Peyer's patch (tissue), 4 donors: ENCODE measurements at regions not wholly inside any gene's neighbourhood (a gene's known extent, or its start where the extent isn't known, plus 50 kb on each side); places are given as distances from the start of the nearest gene placed in this dataset.

Experiments used
- DNase-seq, 3 donors: peaks; one replicate each; pipeline ENCODE4 v3.0.0-alpha.2; 2017 to 2019
- H3K27ac ChIP-seq, 4 donors: fragments of 200-600 bp; sonication (generic); one replicate each; pipeline ENCODE4 v1.5.1; 2016 to 2019
- H3K27me3 ChIP-seq, 2 donors: fragments of 200-600 bp; sonication (generic); one replicate each; pipeline ENCODE4 v1.5.1; 2019
- H3K36me3 ChIP-seq, 3 donors: fragments of 200-600 bp; sonication (generic); one replicate each; pipeline ENCODE4 v1.5.1; 2016 to 2019
- H3K4me1 ChIP-seq, 4 donors: fragments of 200-600 bp; sonication (generic); one replicate each; pipeline ENCODE4 v1.5.1; 2016 to 2019
- H3K4me3 ChIP-seq, 4 donors: fragments of 200-600 bp; sonication (generic); 1 replicate in 3 of 4; 2 replicates in 1 of 4; pipeline ENCODE4 v1.5.1; 2016 to 2019; ENCODE audit warnings: mild to moderate bottlenecking in 1 of 4
- H3K9me3 ChIP-seq, 4 donors: fragments of 200-600 bp; sonication (generic); one replicate each; pipeline ENCODE4 v1.5.1; 2016 to 2019; ENCODE audit warnings: mild to moderate bottlenecking in 1 of 4
- CTCF ChIP-seq, 6 experiments: fragments of 450-650 bp in 4 of 6; fragments of 200-600 bp in 2 of 6; sonication (generic) in 1 of 6; IDR thresholded peaks; one replicate each; pipeline ENCODE4 v1.5.1; 2017 to 2019; ENCODE audit warnings: antibody characterized with exemption in 6 of 6, mild to moderate bottlenecking in 3 of 6, moderate library complexity in 1 of 6
- POLR2A ChIP-seq, 2 donors: fragments of 450-650 bp; IDR thresholded peaks; one replicate each; pipeline ENCODE4 v1.5.1; 2017; ENCODE audit warnings: antibody characterized with exemption in 2 of 2, mild to moderate bottlenecking in 2 of 2, moderate library complexity in 2 of 2

DNA sequence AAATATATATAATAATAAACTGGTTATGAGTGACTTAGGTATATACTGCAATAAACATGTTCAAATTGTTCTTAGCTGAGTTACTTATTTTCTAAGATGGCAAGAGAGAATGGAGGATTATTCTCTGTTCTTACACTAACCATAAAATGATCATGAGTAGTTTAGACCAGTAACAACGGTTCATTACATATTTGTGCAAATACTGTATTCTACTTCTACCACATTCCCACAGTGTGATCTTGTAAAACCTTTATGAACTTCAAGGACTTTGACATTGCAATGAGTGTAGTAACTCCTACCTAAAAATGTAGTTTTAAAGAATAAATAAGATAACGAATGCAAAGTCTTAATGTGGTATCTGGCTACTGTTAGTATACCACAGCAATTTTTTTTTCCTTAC lies 353.7 kb upstream of the NCAM2 start:
- Histone ChIP-seq H3K27me3 (no peaks in the 10 kb centered on the region), H3K27ac (no peak overlapping the region), H3K4me3 (no peak overlapping the region), H3K9me3 (peaks cover 0 to 5% (median 0%) of the 10 kb centered on the region in 4 donors), H3K4me1 (no peaks in the 10 kb centered on the region), H3K36me3 (no peaks in the 10 kb centered on the region)
- TF ChIP-seq POLR2A (IDR thresholded peaks at IDR 0.05) (no peak), CTCF (IDR thresholded peaks at IDR 0.05) (no peak)
- no peak for DNase-seq

DNA sequence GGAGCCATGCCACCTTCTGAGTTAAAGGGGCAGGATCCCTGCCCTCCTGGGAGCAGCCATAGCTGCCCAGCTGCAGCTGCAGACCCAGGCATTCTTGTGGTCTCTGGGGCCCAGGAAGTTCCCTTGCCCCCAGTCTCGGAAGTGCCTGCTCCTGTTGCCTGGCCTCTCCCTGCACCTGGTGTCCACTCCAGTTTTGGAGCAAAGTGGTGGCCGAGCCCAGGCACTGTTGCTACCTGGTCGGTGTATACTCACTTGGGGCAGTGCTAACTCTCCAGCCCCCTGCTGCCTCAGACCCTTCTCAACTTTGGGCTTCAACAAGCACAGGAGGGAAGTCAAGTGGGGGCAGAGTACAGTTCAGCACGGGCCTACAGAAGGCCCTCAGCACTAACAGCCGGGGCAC lies 352.9 kb upstream of the NCAM2 start:
- Histone ChIP-seq H3K27me3 (no peaks in the 10 kb centered on the region), H3K4me1 (no peaks in the 10 kb centered on the region), H3K27ac (no peak overlapping the region), H3K36me3 (no peaks in the 10 kb centered on the region), H3K9me3 (peaks cover 0 to 5% (median 0%) of the 10 kb centered on the region in 4 donors), H3K4me3 (no peak overlapping the region)
- TF ChIP-seq POLR2A (IDR thresholded peaks at IDR 0.05) (no peak), CTCF (IDR thresholded peaks at IDR 0.05) (no peak)
- DNase-seq = no peak

GRCh38 chr21:20646431-20647165 lies 351.6 kb upstream of the NCAM2 start:
- no peaks in the 10 kb centered on the region for H3K4me1 ChIP-seq
- no peak overlapping the region for H3K27ac ChIP-seq
- no peaks in the 10 kb centered on the region for H3K27me3 ChIP-seq
- no peak for TF ChIP-seq CTCF (IDR thresholded peaks at IDR 0.05)
- no peak for TF ChIP-seq POLR2A (IDR thresholded peaks at IDR 0.05)
- H3K36me3 ChIP-seq = no peaks in the 10 kb centered on the region
- no peak overlapping the region for H3K4me3 ChIP-seq
- DNase-seq = no peak
- H3K9me3 ChIP-seq = peaks cover 0 to 5% (median 0%) of the 10 kb centered on the region in 4 donors

GRCh38 chr21:20647607-20648006 lies 350.6 kb upstream of the NCAM2 start:
- H3K4me1 ChIP-seq = no peaks in the 10 kb centered on the region
- TF ChIP-seq POLR2A (IDR thresholded peaks at IDR 0.05) = no peak
- TF ChIP-seq CTCF (IDR thresholded peaks at IDR 0.05) = no peak

DNA sequence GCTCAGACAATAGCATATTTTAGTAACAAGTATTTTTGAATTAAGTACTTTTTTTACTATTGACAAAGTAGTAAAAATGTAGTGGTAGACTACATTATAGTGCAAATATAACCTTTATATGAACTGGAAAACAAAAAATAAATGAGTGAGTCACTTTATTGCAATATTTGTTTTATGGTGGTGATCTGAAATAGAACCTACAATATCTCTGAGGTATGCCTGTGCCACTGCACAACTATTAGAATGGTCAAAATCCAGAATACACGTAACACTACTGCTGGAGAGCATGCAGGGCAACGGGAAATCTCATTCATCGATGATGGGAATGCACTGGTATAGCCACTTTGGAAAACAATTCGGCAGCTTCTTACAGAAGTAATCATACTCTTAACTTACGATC lies 349.0 kb upstream of the NCAM2 start:
- no peak for DNase-seq
- Histone ChIP-seq H3K4me1 (no peaks in the 10 kb centered on the region), H3K9me3 (peaks cover 0 to 5% (median 0%) of the 10 kb centered on the region in 4 donors), H3K27ac (no peak overlapping the region), H3K4me3 (no peak overlapping the region), H3K27me3 (no peaks in the 10 kb centered on the region), H3K36me3 (no peaks in the 10 kb centered on the region)
- TF ChIP-seq CTCF (IDR thresholded peaks at IDR 0.05) = no peak
- no peak for TF ChIP-seq POLR2A (IDR thresholded peaks at IDR 0.05)

More at GRCh38 chr21:20647607-20648006, 350.6 kb upstream of the NCAM2 start:
- H3K36me3 ChIP-seq = no peaks in the 10 kb centered on the region
- no peak overlapping the region for H3K27ac ChIP-seq
- DNase-seq = no peak
- H3K4me3 ChIP-seq = no peak overlapping the region
- H3K9me3 ChIP-seq = peaks cover 0 to 5% (median 0%) of the 10 kb centered on the region in 4 donors
- no peaks in the 10 kb centered on the region for H3K27me3 ChIP-seq
